ENCODE measurements at regions not wholly inside any gene's neighbourhood (a gene's known extent, or its start where the extent isn't known, plus 50 kb on each side); places are given as distances from the start of the nearest gene placed in this dataset.

DNA sequence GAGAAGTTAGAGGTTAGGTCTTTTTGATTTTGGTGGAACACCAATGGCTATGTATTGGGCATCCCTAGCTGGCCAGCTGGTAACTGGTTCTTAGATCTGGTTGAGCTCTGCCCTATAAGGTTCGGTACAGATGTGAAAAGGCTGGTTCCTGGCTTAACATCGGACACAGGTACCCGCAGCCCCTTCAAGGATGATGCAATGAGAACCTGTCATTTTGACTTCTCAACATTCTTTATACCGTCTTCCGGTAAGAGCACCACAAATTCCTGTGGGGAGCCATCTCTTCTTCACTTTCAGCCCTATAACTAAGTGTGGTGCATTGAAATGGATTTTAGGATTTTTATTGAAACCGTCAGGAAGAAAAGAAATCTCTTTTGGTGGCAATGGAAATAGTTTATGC lies 222.8 kb downstream of the ADAMTS9 start:
- H3K9me3 Mint-ChIP-seq, result no peaks in the 10 kb centered on the region
- peaks cover 51% of the 10 kb centered on the region for H3K27me3 Mint-ChIP-seq
- no peak overlapping the region for H3K4me3 Mint-ChIP-seq
- DNase-seq, result no peak
- no peaks in the 10 kb centered on the region for H3K36me3 Mint-ChIP-seq
- H3K27ac Mint-ChIP-seq, result no peak overlapping the region
- H3K4me1 Mint-ChIP-seq, result no peaks in the 10 kb centered on the region

DNA sequence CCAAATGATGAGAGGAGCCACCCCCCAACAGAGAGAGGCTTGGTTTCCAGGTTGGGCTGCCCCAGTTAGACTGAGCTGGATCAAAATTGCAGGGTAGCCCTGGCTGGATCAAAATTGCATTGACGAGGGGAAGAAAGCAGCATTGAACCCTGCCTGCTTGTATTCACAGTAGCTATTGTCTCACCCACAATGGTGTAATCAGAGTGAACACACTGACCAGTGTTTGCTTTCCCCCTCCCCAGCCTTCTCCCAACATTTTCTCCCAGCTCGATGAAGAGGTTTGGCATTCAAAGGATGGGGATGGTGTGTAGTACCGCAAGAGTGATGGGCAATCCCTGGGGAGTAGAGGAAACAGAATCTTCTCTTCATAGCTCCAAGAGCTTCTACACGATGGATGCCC lies 223.8 kb downstream of the ADAMTS9 start:
- Mint-ChIP-seq H3K27me3 (peaks cover 48% of the 10 kb centered on the region), H3K9me3 (no peaks in the 10 kb centered on the region), H3K4me3 (no peak overlapping the region), H3K36me3 (no peaks in the 10 kb centered on the region), H3K4me1 (no peaks in the 10 kb centered on the region), H3K27ac (no peak overlapping the region)
- no peak for DNase-seq

DNA sequence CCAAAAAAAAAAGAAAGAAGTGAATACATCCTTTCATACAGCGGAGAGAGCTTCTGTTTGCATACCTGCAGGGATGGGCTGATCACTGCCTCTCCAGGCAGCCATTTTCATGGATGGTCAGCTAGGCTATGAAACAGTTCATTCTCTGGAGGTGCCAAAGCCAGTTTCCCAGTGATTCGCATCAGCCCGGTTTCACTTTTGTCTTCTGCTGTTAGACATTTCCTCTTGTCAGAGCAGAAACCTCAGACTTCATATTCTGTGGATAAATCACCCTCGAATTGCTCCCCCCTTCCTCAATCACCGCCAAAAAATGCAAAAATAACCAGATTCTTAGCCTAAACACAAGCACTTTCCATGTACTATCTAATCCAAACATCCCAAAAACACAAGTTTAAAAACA lies 225.6 kb downstream of the ADAMTS9 start:
- H3K27ac Mint-ChIP-seq, result no peak overlapping the region
- DNase-seq, result no peak
- H3K36me3 Mint-ChIP-seq, result no peaks in the 10 kb centered on the region
- peaks cover 32% of the 10 kb centered on the region for H3K27me3 Mint-ChIP-seq
- no peak overlapping the region for H3K4me3 Mint-ChIP-seq
- H3K9me3 Mint-ChIP-seq, result no peaks in the 10 kb centered on the region
- H3K4me1 Mint-ChIP-seq, result no peaks in the 10 kb centered on the region

DNA sequence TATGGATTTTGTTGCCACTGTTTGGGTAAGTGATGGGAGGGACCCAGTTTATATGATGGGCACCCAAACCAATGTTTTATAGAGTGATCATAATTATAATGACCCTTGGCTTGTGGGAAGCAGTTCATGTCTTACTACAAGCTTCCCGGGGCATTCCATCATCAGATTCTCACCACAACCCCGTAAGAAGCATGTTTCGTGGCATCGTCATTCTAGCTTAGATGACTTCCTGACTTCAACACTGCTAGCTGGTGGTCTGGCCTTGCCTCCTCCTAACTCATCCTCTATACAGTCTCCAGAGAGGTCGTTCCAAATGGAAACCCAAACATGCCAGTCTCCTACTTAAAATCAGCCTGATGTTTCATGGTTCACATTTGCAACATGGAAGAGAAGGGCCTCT lies 226.9 kb downstream of the ADAMTS9 start:
- H3K36me3 Mint-ChIP-seq, result no peaks in the 10 kb centered on the region
- peaks cover 35% of the 10 kb centered on the region for H3K27me3 Mint-ChIP-seq
- H3K4me1 Mint-ChIP-seq, result no peaks in the 10 kb centered on the region
- H3K9me3 Mint-ChIP-seq, result no peaks in the 10 kb centered on the region
- no peak overlapping the region for H3K4me3 Mint-ChIP-seq
- DNase-seq, result no peak
- H3K27ac Mint-ChIP-seq, result no peak overlapping the region

DNA sequence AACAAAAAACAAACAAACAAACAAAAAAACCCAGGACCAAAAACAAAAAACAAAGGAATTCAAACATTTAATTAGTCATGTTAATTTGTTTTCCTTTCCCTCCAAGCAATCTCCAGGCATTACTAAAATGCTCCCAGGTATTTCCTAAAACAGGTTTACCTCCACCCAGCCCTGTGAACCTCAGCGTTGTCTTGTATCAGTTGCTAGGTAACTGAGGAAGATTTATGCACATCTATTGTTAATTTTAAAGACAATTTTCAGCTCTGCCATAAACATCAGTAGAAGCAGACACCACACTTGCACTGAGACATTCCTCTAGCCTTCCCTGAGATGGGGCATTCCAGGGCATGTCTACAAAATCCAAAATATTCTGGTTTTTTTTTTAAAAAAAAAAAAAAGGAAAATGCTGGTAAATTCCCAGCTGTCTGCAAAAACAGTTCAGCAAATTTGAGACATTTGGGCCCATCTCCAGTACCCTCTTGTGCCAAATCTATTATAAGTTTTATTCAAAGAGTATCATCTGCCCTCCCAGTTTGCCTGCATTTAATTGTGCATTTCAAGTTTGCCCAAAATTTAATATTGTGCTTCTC lies 227.6 kb downstream of the ADAMTS9 start:
- Mint-ChIP-seq H3K27me3 (peaks cover 37% of the 10 kb centered on the region), H3K4me3 (no peak overlapping the region), H3K36me3 (no peaks in the 10 kb centered on the region), H3K9me3 (no peaks in the 10 kb centered on the region), H3K27ac (no peak overlapping the region), H3K4me1 (no peaks in the 10 kb centered on the region)
- DNase-seq, result no peak

DNA sequence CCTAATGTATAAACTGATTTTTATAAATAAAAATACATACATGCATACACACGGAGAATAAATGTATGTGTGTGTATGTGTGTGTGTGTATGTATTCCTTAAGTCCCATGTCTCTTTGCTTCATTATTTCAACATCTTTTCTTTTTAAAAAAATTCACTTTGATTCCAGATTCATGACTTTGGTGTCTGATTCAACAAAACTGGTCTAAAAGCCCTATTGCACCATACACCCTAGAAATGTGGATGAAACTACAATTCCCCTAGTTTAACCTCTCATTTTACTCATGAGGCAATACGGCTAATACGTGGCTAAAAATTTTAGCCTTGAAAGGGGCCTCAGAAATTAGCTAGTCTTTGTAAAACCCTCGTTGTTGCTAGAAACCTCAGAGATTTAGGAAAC lies 228.1 kb downstream of the ADAMTS9 start:
- Mint-ChIP-seq H3K9me3 (no peaks in the 10 kb centered on the region), H3K4me3 (no peak overlapping the region), H3K36me3 (no peaks in the 10 kb centered on the region), H3K4me1 (no peaks in the 10 kb centered on the region), H3K27me3 (peaks cover 37% of the 10 kb centered on the region), H3K27ac (no peak overlapping the region)
- DNase-seq, result no peak

DNA sequence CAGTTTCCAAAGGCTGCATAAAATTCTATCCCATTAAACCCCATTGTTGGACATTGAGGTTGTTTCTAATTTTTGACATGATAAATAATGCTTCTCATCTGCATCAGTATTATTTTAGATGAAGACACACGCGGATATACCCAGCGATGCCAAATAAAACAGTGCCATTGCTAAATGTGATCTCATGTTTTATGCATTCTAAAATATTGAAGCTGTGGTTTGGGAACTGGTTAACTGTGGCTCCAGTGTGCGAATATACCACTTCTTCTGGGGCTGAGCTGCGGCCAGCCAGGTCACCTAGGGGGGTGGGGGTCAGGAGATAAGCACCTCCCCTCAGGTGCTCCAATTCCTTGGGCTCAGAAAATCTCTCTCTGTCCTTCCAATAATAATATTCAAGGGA lies 230.0 kb downstream of the ADAMTS9 start:
- no peak for DNase-seq
- H3K36me3 Mint-ChIP-seq, result no peaks in the 10 kb centered on the region
- H3K27ac Mint-ChIP-seq, result no peak overlapping the region
- H3K4me1 Mint-ChIP-seq, result no peaks in the 10 kb centered on the region
- H3K27me3 Mint-ChIP-seq, result peaks cover 26% of the 10 kb centered on the region
- H3K9me3 Mint-ChIP-seq, result no peaks in the 10 kb centered on the region
- H3K4me3 Mint-ChIP-seq, result no peak overlapping the region

DNA sequence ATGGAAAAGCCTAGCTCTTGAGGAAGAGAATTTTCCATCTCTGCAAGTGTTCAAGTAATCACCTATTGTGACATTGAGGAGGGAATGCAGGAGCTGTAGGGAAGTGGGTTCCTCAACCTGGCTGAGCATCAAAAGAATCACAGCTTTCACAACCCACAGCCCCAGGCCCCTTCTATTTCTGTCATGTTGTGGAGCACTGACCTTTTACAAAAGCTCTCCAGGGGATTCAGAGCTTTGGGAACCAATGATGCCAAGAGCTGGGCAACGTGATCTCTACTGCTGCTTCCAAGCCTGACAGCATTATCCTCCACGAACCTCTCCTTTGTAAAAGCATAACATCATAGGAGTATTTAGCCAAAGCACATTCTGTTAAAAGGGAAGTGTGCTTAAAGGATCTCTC lies 231.1 kb downstream of the ADAMTS9 start:
- Mint-ChIP-seq H3K4me1 (no peaks in the 10 kb centered on the region), H3K36me3 (no peaks in the 10 kb centered on the region), H3K27ac (no peak overlapping the region), H3K9me3 (no peaks in the 10 kb centered on the region), H3K4me3 (no peak overlapping the region), H3K27me3 (peaks cover 28% of the 10 kb centered on the region)
- DNase-seq, result no peak

DNA sequence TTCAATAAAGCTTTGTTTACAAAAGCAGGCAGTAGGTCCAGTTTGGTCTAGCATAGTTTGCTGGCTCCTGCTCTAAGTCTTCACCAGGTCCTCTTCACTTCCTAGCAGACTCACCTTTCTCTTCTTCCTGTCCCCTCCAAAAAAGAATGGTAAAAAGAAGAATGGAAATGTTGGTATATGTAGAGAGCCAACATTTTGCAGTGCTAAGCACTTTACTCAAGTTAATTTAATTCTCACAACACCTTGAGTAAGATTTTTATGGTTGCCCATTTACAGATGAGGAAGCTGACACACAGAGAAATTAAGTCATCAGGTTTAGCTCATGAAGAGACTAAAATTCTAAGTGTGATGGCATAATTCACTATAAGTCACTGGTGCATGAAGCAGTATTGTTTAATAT lies 230.1 kb upstream of the PRICKLE2 start:
- Mint-ChIP-seq H3K36me3 (no peaks in the 10 kb centered on the region), H3K4me3 (no peak overlapping the region), H3K27ac (no peak overlapping the region), H3K27me3 (peaks cover 26% of the 10 kb centered on the region), H3K4me1 (no peaks in the 10 kb centered on the region), H3K9me3 (no peaks in the 10 kb centered on the region)
- DNase-seq, result no peak

DNA sequence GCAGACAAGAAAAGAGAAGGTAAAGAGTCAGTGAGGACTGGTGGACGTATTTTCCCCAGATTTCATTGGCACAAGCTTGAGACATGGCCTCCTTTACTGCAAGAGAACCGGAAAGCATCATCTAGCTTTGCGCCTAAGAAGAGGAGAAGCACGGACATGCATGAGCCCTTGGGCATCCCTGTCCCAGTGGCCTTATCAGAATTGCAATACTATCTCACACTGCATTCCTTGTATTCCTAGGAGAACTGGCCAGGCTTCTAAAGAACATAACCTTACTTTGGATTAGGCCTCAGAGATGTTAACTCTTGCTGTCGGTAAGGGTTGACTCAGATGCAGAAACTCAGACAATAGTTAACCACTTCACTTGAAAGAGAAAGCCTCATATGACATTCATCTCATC lies 229.5 kb upstream of the PRICKLE2 start:
- DNase-seq, result no peak
- H3K9me3 Mint-ChIP-seq, result no peaks in the 10 kb centered on the region
- no peak overlapping the region for H3K4me3 Mint-ChIP-seq
- no peaks in the 10 kb centered on the region for H3K36me3 Mint-ChIP-seq
- H3K27ac Mint-ChIP-seq, result no peak overlapping the region
- no peaks in the 10 kb centered on the region for H3K4me1 Mint-ChIP-seq
- H3K27me3 Mint-ChIP-seq, result peaks cover 26% of the 10 kb centered on the region

DNA sequence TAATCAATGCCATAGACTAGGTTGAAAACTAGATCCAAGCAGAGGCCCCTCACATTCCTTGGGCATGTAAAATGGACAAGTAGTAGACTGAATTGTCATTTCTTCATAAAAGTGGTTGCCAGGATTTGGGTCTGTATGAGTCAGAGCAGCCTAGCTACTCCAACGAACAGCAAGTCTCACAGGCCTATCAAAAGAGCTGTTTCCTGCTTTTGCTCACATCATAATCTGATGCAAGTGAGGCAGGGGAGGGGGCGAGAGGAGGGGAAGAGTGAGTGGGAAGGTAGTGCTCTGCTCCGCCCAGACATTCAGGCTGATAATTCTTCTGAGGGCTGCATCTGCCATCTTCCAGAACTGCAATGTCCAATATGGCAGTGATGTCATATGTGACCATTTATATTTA lies 228.9 kb upstream of the PRICKLE2 start:
- no peak overlapping the region for H3K4me3 Mint-ChIP-seq
- no peaks in the 10 kb centered on the region for H3K9me3 Mint-ChIP-seq
- no peaks in the 10 kb centered on the region for H3K36me3 Mint-ChIP-seq
- peaks cover 26% of the 10 kb centered on the region for H3K27me3 Mint-ChIP-seq
- H3K4me1 Mint-ChIP-seq, result no peaks in the 10 kb centered on the region
- no peak overlapping the region for H3K27ac Mint-ChIP-seq
- no peak for DNase-seq

DNA sequence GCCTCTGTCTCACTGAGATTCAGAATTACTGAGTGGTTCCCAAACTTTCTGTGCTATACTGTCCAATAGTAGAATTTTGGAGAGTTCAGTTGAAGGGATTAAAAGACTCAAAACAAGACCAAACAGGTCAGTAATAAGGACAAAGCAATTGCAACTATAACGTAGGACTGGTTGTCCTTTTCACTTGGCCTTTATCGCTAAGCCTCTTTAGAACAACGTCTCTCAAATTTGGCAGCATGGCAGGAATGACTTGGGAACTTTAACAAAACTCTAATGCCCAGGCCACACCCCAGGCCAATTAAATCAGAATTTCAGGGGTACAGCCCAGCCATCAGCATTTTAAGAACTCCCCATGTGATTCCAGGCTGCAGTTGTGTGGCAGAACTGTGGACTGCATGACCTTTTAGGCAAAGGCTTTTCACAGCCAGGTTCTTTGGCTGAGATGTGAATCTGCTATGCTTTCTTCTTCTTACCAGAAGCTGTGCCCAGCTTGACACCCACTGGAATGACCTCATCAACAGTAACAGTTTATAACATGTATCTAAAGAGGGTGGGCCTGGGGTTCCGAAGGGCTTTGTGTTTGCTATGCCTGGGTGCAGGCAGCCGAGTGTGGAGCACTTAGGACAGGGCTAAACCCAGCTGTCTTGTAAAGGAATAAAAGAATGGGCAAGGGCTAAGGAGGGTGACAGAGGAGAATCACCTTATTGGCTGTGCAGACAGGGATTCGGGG lies 226.2 kb upstream of the PRICKLE2 start:
- no peak for DNase-seq
- Mint-ChIP-seq H3K4me1 (no peaks in the 10 kb centered on the region), H3K36me3 (no peaks in the 10 kb centered on the region), H3K27me3 (peaks cover 53% of the 10 kb centered on the region), H3K9me3 (no peaks in the 10 kb centered on the region), H3K27ac (no peak overlapping the region), H3K4me3 (no peak overlapping the region)

DNA sequence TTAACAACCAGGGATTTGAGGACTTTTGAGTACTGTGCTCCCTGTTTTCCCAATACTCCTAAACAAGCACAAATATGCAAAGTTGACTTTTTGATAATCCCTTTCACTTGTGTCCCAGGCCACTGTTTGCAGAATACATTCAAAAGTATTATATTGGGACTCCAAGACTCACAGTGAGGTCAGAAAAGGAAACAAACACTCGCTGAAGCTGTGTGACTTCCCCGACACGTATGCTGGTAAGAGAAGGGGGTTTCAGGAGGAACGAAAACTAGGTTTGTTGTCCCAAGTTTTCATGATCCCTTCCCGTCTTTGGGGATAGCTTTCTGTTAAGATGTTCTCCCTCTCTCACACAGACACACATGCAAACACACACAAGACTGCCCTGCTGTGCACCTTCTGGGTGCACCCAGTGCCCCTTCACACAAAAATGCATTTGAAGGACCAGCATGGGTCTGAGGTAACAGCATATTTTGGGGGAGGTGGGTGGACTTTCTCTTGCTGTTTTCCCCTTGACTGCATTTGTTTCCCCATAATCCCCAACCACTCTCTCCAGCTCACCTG lies 225.2 kb upstream of the PRICKLE2 start:
- no peak overlapping the region for H3K27ac Mint-ChIP-seq

DNA sequence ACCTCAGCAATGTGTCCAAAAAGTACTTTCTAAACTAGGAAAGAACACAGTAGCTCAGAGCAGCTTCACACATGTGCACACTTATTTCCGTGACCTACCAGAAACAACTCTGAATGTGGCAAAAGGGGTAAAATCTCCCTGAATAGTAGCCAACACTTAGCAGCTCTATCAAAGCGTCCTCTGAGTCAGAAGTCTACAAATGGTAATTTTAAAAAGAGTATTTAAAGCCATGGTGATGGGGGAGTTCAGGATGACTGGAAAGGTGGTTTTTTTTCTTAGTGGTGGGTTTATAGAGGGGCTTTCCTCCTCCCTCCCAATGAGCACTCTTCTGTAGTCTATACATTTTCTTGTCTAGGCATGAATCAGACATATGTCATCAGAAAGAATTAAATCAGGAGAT lies 223.8 kb upstream of the PRICKLE2 start:
- peaks cover 63% of the 10 kb centered on the region for H3K27me3 Mint-ChIP-seq
- no peaks in the 10 kb centered on the region for H3K36me3 Mint-ChIP-seq
- no peaks in the 10 kb centered on the region for H3K9me3 Mint-ChIP-seq
- H3K4me1 Mint-ChIP-seq, result no peaks in the 10 kb centered on the region
- no peak overlapping the region for H3K27ac Mint-ChIP-seq
- DNase-seq, result no peak
- no peak overlapping the region for H3K4me3 Mint-ChIP-seq

More for the DNA sequence above, 225.2 kb upstream of the PRICKLE2 start:
- DNase-seq, result no peak
- Mint-ChIP-seq H3K4me3 (no peak overlapping the region), H3K27me3 (peaks cover 53% of the 10 kb centered on the region), H3K4me1 (no peaks in the 10 kb centered on the region), H3K9me3 (no peaks in the 10 kb centered on the region), H3K36me3 (no peaks in the 10 kb centered on the region)

DNA sequence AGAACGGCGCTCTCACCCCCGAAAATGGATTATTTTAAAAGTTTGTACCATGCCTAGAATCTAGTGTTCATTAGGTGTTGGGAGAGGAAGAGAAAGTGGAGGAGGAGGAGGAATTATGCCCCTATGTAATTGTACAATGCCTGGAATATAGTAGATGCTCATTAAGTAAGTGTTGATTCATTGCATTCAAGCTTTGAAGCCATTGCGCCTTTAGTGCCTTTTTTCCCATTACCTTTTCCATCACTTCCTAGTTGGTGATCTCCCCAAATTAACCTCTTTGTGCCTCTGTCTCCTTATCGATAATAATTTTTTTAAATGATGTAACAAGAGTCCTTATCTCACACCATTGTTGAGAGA lies 220.7 kb upstream of the PRICKLE2 start:
- no peak for DNase-seq
- Mint-ChIP-seq H3K27ac (no peak overlapping the region), H3K9me3 (no peaks in the 10 kb centered on the region), H3K27me3 (peaks cover 77% of the 10 kb centered on the region), H3K4me3 (no peak overlapping the region), H3K36me3 (no peaks in the 10 kb centered on the region), H3K4me1 (no peaks in the 10 kb centered on the region)

All from activated naive CD8-positive, alpha-beta T cell treated with anti-CD3 and anti-CD28 coated beads for 36 hours (primary cell).